ENCODE measurements at regions not wholly inside any gene's neighbourhood (a gene's known extent, or its start where the extent isn't known, plus 50 kb on each side); places are given as distances from the start of the nearest gene placed in this dataset.
"Not testable (repeated sequence)": the region's sequence is repeated elsewhere in the genome, so short reads cannot be mapped to it uniquely, and the experiment has no call there.

DNA sequence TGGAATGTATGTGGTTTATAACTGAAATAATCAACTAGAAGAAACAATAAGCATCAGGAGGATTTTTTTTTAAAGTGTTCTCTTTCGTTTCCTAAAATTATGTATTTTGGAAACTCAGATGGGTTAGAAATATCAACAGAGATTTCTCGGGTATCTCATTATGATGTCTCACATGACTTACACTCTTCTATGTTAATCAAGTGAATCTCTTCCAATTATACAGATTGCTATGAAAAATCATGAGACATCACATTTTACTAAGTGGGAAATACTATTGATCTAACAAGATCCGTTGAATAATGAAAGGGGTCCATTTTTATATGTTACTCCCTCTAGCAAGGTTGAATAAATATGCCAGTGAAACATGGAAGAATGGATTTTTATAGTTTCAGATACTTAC lies 54.7 kb upstream of the NRIP1 start:
- in situ Hi-C loops (cut with MboI; ENCODE audit: low sequenced_read_pairs) = no loop called here

DNA sequence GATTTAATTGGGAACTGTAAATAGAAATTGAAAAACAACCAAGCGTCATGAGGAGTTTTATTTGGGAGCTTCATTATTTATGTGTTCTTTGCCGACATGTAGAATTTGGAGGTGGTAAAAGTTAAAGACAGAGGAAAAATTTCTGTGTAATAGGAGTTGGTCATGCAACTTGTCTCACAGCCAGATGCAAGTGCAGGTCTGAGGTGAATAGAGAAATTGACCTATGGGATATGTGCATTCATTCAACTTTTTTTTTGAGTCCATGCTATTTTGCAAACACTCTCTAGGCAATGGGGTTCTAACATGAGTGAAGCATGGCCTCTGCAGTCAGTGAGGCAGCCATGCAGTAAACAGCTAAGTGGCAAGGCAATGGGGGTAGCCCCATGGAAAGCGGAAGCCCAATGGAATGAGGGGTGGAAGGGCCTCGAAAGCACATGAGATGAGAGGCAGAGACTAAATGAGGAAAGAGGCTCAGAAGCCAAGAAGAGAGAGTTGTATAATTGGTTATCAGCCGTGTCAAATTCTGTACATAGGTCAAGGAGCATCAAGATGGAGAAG lies 56.4 kb upstream of the NRIP1 start:
- in situ Hi-C loops (cut with MboI; ENCODE audit: low sequenced_read_pairs) = no loop called here

DNA sequence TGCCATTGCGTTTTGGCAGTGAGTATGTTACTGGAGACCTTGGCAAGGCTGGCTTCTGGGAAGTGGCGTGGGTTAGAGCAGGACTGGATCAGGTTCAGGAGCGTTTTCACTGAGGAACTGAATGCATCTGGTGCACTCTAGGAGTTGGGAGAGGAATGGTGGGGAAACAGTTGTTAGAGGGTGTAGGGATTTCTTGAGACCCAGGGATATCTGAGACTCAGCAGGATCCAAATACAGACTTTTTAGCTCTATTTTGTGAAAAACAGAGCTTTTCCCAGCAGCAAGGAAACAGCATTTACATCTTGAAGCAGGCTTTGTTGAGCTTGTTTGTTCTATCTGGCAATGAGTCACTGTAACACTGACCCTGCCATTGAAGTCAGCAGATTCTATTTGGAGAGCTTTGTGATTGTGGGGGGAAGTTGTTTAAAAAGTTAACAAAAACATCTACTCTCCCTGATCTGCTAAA lies 56.9 kb upstream of the NRIP1 start:
- in situ Hi-C loops (cut with MboI; ENCODE audit: low sequenced_read_pairs) = no loop called here

DNA sequence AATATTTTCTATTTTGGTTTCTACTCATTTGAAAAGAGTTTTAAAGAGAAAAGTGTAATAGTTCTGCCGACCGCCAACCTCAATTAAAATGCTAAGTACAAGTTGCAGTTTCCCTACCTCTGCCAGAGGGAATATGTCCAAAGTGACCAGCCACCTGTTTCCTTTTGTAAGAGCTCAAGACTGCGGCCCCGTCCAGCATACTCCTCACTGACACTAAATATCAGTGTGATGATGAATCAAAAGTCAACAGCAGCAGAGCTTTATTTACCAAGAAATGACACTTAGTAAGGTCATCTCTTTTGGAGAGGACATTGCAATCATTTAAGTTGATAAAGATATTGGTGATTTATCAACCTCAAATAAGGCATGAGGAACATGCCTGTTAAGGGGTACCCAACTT lies 57.4 kb upstream of the NRIP1 start:
- in situ Hi-C loops (cut with MboI; ENCODE audit: low sequenced_read_pairs) = no loop called here

DNA sequence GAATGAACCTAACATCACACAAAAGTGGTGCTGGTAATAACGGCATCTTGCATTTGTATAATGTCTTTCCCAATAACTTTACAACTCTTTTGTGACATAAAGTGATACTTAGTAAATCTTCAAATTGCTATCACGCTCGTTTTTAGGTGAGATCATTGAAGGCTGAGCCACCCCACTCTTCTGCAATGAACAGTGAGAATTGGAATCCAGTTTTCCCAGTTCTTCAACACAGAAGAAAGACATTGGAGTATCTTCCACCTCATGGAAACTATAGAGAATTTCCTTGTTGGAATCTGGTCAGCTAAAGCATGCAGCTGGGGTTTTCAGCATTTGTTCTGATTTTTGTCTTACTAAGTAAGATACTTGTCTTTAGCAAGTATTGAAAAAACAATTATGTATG lies 59.9 kb upstream of the NRIP1 start:
- in situ Hi-C loops (cut with MboI; ENCODE audit: low sequenced_read_pairs) = no loop called here

DNA sequence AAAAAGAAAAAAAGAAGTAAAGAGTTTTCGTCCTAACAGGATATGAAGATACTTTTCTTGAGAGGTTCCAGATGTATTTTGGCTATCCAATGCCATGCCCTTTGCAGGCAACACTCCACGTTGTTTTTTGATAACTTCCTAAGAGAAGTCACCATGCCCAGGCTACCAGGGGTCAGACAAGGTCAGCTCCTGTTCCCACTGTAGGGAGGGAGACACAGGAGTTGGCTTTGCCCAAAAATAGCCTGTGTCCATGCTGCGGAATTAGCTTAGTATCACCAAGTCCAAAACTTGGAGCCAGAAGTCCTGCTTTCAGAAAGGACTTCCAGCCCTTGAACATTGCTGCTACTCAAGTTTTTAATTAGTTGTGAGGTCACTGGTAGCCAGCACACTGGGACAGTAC lies 62.1 kb upstream of the NRIP1 start:
- in situ Hi-C loops (cut with MboI; ENCODE audit: low sequenced_read_pairs) = no loop called here

DNA sequence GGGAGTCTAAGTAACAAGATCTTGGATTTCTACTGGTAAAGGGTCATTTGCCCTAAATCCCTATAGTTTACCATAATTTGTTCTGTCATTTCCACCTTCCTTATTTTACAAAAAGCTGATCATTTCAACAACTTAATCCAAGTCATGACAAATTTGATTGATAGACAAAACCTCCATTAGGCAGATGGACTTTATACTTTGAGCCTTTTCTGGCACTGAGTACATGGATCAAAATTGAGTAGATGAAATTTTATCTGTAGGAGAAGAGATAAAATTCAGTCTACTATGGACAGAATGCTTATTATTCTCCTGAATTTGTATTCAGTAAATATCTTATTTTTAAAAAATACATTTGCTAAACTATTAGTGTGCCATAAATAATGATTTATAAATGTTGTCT lies 62.6 kb upstream of the NRIP1 start:
- in situ Hi-C loops (cut with MboI; ENCODE audit: low sequenced_read_pairs) = no loop called here

DNA sequence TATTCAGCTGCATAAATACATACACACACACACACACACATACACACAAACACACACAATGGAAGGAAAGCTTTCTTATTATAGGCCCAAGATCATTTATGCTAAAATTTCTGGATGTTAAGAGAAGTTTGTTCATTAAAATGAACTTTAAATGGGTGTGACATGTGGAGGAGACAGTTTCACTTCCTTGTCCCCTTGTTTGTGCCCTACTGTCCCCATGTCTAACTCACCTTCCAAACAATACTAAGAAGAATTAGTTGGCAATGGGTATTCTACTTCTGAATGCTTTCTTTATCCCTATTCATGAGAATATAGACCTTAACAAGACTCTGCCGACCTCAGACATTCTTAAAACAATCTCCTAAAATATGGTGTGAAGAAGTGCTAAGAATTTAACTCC lies 63.5 kb upstream of the NRIP1 start:
- in situ Hi-C loops (cut with MboI; ENCODE audit: low sequenced_read_pairs) = no loop called here

DNA sequence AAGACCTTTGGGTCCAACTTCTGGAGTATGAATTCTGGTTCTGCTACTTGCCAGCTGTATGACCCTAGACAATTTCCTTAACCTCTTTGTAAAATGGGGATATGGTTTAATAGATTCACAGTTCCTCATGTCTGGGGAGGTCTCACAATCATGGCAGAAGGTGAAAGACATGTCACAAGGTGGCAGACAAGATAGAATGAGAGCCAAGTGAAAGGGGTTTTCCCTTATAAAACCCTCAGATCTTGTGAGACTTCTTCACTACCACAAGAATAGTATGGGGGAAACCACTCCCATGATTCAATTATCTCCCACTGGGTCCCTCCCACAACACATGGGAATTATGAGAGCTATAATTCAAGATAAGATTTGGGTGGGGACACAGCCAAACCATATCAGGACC lies 63.9 kb upstream of the NRIP1 start:
- in situ Hi-C loops (cut with MboI; ENCODE audit: low sequenced_read_pairs) = not testable (repeated sequence)

DNA sequence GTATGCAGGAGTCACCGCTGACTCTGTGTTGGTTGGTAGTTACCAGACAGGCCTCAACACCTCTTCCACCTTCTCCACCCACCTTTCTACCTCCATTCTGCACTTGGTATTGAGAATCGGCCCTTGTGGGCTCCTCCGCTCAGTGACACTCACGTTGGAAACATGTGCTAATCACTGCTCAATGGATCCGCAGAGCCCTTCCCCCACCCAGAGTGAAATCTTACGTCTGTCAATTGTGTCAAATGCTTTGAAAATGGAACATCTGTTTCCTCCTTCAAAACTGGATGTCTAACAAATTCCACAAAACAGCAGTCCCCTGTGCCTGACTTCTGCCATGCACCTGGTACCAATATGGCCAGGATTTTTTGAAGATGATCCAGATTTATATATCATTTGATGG lies 65.5 kb upstream of the NRIP1 start:
- in situ Hi-C loops (cut with MboI; ENCODE audit: low sequenced_read_pairs) = no loop called here

DNA sequence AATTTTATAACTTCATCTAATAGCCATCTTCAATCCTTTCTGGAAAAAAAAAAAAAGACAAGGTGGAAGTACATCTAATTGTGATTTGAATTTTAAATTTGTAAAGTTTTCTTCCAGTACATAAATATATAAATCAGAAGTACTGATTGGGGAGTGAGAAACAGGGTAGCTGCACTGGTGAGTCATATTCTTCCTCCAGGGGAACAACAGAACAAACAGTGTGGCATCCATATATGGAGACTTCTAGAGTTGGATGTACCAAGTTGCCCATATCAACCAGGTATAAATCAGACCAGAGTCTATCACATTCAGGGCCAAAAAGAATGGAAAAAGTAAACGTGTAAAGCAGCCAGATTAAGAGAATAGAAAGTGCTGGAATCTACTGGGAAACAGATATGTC lies 66.0 kb upstream of the NRIP1 start:
- in situ Hi-C loops (cut with MboI; ENCODE audit: low sequenced_read_pairs) = no loop called here

DNA sequence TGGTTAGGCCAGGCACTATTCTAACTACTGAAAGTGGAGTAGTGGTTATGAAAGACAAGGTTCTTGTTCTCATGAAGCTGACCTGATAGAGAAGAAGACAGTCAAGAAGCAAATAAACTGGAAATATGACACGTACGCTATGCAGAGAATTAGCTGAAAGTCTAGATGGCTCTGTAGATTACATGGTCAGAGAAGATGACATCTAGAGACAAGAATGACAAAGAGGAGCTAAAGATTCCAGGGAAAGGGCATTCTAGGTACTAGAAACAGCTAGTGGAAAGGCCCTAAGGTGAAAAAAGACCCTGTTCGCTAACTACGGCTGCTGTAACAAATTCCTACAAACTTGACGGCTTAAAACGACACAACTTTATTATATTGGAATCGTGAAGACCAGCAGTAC lies 68.0 kb upstream of the NRIP1 start:
- in situ Hi-C loops (cut with MboI; ENCODE audit: low sequenced_read_pairs) = no loop called here

DNA sequence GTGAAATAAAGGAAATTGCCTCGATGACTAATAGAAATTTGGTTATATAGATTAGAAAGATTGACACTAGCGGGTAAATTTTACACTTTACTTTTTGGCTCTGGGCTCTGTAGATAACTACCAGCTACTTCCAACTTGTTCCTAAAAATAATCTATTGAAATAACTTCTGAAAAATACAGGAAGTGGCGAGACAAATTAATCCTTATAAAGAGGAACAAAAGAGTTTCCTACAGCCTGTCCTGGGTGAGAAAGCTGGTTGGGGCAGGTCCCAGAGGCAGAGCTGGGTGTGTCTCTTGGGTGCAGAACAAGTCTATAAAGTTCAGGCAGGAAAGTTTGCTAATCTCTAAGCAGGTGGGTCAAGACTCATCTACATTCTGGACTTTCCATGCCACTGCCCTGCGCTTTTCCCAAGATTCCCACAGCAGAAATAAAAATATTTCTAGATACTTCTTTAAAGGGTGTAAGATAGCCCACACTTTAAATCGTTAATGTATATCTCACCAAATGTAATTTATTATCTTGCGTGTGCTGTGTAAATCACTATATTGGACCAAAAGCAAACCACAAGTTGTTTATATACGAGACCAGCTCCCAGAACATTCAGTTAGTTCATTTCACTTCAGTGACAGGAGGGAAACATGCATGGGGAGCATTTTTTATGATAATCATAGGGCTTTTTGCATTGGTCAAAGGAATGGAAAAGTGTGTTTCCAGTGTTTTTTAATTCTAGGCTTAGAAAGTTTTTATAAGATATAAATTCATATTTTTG lies 70.1 kb upstream of the NRIP1 start:
- in situ Hi-C loops (cut with MboI; ENCODE audit: low sequenced_read_pairs) = no loop called here

DNA sequence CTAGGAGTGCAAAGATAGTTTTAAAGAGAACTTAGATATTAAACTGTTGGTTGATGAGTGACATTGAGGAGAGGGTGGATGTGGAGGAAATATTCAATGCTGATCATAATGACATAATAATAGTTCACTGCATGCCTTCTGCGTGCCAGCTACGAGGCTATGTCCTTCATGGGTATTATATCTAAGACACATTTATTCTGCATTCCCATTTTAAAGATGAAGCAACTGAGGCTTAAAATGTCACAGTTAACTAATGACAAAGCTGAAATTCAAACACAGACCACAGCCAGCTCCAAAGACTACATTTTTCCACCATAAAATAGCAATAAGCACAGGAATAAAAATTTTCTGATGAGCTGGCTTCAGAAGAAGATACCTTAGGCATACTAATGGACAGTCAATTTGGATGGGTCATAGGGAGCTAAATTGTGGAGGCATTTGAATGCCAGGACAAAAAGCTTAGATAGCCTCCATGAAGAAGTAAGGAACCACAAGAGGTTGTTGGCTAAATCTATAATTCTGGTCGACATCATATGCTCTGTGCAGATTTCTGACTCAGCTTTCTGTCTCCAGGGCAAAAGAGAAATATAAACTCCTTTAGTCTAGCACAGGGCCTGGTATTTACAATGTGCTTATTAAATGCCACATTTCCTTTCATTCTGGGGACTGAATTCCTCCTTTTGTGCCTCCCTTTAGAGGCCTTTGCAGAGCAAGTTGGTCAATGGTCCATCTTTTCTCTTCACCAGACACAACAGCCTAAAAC lies 71.2 kb upstream of the NRIP1 start:
- in situ Hi-C loops (cut with MboI; ENCODE audit: low sequenced_read_pairs) = no loop called here

DNA sequence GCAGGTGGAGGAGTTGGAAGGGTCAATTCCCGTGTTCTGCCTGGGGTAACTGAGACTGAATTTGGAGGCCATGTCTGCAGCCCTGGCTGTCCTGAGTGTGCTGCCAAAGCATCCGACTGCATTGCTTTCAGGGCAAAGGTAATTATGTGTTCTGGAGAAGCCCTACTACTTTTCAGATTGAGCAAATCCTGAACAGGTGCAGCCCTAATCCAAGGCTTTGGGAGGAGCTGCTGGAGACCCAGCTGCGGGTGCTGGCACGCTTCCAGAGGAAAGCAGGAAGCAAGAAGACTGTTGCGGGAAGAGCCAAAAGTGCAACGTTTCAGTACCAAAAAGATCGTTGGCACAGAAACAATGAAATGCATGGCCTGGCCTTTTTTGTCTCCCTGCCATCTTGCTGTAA lies 73.7 kb upstream of the NRIP1 start:
- in situ Hi-C loops (cut with MboI; ENCODE audit: low sequenced_read_pairs) = no loop called here

DNA sequence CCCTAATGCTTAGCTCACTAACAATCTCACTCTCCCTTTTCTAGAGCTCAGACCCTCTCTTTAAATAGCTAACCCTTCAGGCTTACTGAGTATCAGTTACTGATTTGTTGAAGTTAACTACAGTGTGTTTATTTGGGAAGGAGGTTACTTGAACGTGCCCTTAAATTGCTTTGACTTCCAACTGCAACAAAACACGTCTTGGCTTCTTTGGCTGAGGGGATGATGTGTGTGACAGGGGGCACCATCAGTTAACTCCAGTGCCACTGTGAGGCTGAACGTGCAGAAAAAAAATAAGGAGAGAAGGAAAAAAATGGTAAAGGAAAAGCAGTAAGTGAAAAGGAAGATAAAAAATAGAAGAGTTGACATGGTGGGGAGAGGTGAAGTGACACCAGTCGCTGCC lies 75.1 kb upstream of the NRIP1 start:
- in situ Hi-C loops (cut with MboI; ENCODE audit: low sequenced_read_pairs) = no loop called here

DNA sequence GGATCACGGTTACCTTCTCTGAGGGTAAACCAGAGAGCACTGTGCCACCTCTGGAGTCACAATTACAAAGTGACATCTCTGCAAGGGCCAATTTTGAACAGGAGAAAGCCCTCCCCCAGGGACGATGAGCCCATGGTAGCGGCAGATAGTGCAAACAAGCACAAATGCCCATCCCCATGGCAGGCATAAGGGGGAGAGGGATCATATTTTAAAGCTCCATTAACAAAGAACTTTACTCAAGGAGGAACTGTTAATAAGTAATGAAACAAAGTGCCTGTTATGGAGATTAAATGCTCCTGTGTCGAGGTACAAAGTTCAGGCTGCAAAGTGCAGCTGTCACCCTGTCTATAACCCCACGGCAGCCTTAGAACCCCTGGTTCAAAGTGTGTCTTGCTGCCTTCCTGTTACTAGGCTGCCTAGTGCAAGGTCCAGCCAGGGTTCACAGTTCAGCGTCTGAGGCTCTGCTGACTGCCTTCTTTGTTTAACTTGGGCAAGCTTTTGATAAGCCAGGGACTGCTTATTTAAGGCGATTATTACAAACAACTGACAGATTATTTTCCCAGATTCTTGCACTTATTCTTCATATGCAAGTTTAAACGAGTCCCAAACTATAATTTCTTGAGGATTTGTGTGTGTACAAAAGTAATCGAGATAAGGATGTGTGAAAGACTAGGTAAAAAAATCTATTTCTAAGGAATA lies 75.7 kb upstream of the NRIP1 start:
- in situ Hi-C loops (cut with MboI; ENCODE audit: low sequenced_read_pairs) = no loop called here

DNA sequence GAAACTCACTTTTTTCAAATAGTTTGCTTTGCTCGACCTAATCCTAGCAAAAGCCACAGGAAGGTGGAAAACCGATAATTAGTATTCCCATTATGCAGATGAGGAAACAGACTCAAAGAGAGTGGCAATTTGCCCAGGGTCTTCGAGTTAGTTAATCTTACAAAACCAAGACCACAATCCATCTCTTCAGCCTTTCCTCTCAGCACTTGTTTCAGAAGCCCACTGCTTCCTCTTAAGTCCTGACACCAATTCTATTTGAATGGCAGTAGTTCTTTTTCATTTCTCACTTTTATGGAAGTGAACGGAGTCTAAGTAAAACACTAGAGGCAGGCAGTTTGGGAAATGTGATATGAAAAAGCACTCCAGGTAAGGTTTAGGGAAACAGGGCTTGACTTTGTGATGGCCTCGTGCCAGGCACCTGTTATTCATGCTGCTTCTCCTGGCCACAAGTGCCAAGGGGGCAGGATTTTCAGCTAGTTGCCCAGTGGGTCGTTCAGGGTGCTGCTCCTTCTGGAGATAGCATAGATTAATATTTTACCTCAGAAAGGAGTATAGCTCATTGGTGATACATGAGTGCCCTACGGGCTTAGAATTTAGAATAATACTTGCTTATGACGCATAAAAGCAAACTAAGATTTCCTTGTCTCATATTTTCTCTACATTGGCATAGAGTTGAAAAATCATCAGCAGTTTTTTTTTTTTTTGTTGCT lies 76.6 kb upstream of the NRIP1 start:
- in situ Hi-C loops (cut with MboI; ENCODE audit: low sequenced_read_pairs) = no loop called here

DNA sequence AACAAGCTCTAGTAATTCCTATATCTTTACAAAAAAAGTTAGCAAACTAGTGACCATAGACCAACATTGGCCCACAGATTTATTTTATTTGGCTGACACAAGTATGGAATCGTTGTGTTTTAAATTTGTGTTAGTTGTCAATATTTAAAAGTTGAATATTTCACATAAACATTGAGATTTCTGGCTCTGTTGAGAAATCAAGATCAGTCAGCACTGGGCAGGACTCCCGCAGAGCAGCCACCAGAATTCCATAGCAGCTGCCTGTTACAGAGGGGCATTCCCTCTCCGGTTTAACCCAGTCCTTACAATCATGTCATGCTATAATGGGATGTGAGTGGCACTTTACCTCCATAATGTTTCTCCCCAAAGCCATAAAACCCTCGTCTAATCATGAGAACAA lies 79.2 kb upstream of the NRIP1 start:
- in situ Hi-C loops (cut with MboI; ENCODE audit: low sequenced_read_pairs) = no loop called here

DNA sequence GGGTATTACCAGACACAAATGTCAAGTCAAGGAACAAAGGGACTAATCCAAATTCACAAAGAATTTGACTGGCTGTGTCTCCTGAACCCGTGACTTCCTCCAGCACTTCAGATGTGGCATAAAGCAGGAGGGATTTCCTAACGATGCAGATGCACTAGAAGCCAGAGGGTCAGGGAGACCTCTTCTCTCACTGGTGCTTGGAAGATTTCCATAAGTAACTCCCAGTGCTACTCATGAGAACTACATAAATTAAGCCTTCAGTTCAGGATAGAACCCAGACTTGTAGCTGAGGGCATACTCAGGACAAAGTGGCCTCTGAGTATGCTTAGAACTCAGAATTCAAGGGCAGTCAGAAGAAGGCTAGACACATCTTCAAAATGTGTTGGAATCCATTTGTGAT lies 83.6 kb upstream of the NRIP1 start:
- in situ Hi-C loops (cut with MboI; ENCODE audit: low sequenced_read_pairs) = no loop called here

DNA sequence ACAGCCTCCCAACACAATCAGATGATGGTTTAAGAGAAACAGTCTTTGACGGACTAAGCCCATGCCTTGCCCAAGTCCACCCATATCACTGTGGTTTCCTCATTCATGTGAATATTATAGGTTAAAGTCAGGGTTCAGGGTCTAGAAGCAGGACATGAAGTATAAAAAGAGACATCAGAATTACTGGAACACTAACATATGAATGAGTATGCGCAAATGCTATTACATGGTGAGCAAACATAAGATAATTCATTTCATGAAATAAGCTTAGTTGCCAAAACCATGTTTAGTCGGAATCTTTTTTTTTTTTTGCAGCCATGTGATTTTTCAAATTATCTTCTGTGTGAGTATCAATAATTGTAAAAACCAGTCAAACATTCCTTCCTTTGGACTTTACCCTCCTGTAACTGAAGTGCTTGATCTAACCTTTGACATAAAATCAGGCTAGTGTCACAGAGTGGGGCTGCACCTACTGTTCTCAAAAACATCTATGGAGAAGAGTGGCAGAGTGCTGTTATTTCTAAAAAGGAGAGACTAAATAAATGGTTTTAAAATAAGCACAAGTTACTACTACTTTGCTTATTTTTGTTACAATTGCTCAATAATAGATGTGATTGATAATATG lies 84.9 kb upstream of the NRIP1 start:
- in situ Hi-C loops (cut with MboI; ENCODE audit: low sequenced_read_pairs) = no loop called here

Data from HL-60/S4 treated with retinoic acid at 250 ng/mL for 4 days and 3 days (cell line).